Kidney capillary endothelial cell (primary cell): ENCODE measurements at regions not wholly inside any gene's neighbourhood (a gene's known extent, or its start where the extent isn't known, plus 50 kb on each side); places are given as distances from the start of the nearest gene placed in this dataset.
"Not testable (repeated sequence)": the region's sequence is repeated elsewhere in the genome, so short reads cannot be mapped to it uniquely, and the experiment has no call there.

Experiments used
- DNase-seq: peaks from one replicate; pipeline ENCODE4 v3.0.0-alpha.2; 2018; ENCODE audit warnings: low spot score

DNA sequence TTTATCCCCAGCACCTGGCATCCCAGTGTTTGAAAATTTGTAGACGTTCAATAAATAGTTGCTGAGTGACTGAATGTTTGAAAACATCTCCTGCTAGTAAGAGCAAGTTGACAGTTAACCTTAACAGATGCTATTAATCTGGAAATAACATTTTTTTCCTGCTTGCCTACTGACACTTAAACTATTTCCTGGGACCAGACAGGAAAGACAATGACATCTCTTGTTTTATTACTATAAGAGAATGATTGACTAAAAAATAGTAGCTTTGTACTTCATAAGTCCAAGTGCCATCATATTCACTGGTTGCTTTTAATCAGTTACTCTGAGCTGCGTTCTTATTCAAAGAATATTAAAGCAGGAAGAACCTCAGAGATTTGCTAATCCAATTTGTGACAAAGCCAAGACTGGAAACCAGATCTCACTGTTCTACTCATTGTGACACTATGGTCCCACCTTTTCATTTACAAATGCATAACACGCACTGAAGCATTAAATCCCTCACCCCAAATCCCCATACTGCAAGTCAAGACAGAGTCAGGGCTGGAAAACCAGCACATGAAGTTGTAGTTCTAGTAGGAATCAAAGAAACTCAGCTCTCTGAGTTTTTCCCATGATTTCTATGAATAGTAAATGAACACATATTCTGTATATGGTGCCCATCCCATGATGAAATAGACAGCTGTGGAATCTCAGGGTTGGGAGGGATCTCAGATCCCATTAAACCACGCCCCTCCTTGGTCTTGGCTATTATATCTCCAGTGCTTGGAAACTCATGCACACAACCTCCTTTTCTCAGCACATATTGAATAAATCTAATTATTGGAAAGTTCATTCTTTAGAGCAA lies 212.7 kb upstream of the P2RY1 start:
- DNase-seq = no peak

DNA sequence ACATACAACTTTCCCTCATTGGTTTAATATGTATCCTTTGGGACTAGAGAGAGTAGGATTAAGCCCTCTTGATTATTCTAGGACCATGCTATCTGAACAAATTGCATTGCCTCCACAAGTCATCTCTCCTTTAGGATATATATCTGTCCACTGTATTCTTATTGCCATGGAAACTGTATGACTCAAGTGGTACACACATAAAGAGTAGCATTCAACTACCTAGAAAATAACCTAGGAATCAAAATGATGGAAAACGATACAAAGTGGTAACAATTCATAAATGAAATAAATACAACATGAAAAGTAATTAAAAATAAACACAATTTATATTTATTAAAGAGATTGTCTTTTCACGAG lies 212.1 kb upstream of the P2RY1 start:
- no peak for DNase-seq

- no peak for DNase-seq
Measured at GRCh38 chr3:152623286-152623911, 211.5 kb upstream of the P2RY1 start.

GRCh38 chr3:152626226-152626625 lies 208.7 kb upstream of the P2RY1 start:
- DNase-seq = no peak

GRCh38 chr3:152628496-152628895 lies 206.4 kb upstream of the P2RY1 start:
- DNase-seq = no peak

- DNase-seq = no peak
Measured at GRCh38 chr3:152629363-152630122, 205.4 kb upstream of the P2RY1 start.

DNA sequence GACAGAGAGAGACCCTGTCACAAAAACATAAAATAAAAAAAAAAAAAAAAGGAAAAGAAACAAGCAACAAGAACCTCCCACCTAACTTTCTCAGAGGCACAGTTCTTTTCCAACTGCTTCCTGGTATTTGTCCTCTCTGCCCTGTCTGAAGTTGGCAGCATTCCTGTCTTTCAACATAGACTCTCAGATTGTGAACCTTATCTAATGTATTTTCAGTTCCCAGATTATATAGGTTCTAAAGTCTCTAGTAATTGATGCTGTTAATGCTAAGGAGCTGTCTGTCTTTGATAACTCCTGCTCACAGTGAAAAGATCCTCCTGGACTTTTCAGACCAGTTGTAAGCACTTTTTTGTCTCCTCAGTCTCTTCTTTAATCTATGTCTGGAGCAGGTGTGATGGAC lies 199.5 kb upstream of the P2RY1 start:
- no peak for DNase-seq

DNA sequence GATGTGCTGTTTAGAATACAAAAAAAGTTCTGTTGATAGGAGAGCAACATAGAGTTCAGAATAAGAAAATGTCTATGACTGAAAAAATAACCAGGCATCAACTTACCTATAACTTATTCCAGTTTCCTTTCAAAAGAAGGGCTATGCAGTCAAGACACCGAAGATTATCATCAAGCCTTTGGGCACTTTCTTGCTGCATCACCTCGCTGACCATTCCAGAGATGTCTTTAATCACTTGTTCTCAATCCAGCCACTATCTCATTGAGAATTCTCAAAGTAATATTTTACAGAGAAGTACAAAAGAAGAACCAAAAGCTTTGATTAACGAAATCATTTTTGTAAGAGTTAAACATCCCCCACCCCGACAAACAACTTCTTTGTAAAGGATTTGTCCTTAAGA lies 198.3 kb upstream of the P2RY1 start:
- no peak for DNase-seq

GRCh38 chr3:152638214-152638613 lies 196.7 kb upstream of the P2RY1 start:
- DNase-seq = no peak

DNA sequence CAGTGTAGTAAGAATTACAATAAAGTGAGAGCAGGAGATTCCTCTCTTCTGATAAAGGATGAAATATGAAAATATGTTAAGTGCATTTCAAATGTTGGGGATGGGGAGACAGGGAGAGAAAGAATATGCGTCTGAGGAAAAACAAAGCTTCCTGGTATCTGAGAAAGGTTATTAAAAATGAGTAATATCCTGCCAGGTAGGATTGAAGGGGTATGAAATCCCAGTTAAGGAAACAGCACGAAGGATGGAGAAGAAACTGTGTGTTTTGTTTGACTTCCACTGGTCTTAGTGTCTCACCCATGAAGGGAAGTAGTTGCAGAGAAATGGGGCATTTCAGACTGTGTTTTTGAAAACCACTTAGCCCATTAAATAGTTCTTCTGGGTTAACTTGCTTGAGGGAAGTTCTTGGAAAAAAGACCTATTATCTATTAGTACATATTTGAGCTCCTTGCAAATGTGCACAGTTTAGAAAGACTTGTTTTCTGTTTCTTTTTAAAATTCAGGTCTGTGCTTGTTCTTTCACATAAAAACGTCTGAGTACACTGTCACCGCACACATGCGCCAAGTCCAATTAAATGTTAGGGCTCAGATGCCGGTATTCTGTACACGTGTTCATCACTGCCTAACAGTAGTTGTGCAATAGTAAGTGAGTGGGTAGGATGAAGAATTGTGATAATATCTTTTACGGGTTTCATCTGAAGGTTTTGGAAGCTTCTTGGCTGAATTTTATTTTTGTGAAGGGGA lies 196.1 kb upstream of the P2RY1 start:
- no peak for DNase-seq

- no peak for DNase-seq
Measured at GRCh38 chr3:152641198-152641597, 193.7 kb upstream of the P2RY1 start.

DNA sequence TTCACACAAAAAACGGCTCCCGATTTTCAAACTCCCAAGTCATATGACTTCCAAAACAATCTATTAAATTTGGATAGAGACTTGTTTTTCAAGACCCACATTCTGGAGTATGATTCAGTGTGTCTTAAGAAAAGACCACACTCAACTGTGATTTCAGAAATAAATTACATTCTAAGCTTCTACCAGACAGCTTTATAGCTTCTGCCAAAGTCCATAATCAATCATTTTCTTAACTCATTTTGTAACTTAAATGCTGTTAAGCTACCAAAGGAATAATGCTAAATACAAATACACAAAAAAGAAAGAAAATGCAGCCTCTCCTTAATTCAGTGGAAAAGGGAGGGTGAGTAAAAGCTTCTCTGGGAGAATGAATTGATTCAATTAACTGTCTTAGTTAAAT lies 192.3 kb upstream of the P2RY1 start:
- no peak for DNase-seq

- DNase-seq = no peak
Measured at GRCh38 chr3:152644478-152644877, 190.5 kb upstream of the P2RY1 start.

- DNase-seq = no peak
Measured at GRCh38 chr3:152646004-152646403, 188.9 kb upstream of the P2RY1 start.

GRCh38 chr3:152650177-152650576 lies 184.8 kb upstream of the P2RY1 start:
- no peak for DNase-seq

- not testable (repeated sequence) for DNase-seq
Measured at GRCh38 chr3:152650923-152651322, 184.0 kb upstream of the P2RY1 start.

- peak; percentile 16 for DNase-seq
Measured at GRCh38 chr3:152656214-152656971, 178.5 kb upstream of the P2RY1 start.

DNA sequence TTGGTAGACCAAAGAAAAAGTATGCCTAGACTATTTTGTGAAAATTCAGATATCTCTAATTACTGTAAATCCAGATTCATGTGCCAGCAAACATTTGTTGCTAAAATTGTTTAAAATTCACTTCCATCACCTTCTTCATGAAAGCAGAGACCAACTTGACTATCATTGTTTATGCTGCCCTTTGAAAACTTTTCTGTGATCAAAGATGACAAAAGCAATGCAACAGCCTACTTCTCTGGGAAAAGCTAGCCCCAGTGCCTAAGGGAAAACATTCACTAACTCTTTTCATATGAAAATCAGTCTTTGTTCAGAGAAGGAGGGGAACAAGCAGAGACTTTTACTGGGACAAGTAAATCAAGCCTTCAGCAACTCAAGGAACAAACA lies 178.0 kb upstream of the P2RY1 start:
- DNase-seq = no peak

DNA sequence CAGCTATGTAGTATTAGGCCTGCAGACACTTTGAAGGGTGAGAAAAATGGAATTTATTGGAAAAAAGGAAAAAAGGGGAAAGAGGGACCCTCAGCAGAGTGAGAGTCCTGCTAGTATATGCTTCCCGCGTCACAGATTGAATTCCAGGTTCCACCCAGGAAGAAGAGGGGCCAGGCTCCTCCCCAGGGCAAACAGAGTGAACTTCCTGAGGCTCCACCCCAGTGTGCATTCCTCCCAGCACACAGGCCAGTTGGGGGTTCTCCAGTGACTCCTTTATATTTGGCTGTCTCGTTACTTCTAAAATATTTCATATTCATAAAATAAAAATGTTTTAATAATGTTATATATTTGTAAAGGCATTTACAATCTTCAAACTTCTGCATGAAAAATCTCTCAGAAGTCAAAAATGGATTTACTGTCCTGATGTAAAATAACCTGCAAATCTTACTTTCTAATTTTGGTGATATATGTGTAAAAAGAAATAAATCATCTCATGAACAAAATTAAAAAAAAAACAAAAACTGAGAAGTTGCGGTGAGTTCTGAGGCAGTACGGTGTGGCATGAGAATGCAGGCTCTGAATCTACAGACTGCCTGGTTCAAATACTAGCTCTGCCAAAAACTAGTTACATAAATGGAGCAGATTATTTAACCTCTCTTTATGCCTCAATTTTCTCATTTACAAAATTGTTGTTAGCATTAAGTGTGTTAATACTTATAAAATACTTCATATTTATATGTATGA lies 175.8 kb upstream of the P2RY1 start:
- no peak for DNase-seq

- no peak for DNase-seq
Measured at GRCh38 chr3:152662157-152662556, 172.8 kb upstream of the P2RY1 start.

- no peak for DNase-seq
Measured at GRCh38 chr3:152664766-152665165, 170.2 kb upstream of the P2RY1 start.
